HFF-Myc (cell line): ENCODE measurements at regions not wholly inside any gene's neighbourhood (a gene's known extent, or its start where the extent isn't known, plus 50 kb on each side); places are given as distances from the start of the nearest gene placed in this dataset.

Experiments
- DNase-seq: peaks from one replicate; pipeline ENCODE4 v3.0.0-alpha.2; 2011; ENCODE audit warnings: low read depth; ENCODE audit errors: extremely low read depth
- H3K4me3 ChIP-seq: replicated peaks from 2 replicates; pipeline ENCODE4 v1.5.1; 2011; ENCODE audit warnings: low read depth, mild to moderate bottlenecking, control low read depth, low read length
- CTCF ChIP-seq: IDR thresholded peaks from 2 replicates; pipeline ENCODE4 v1.5.1; 2012; ENCODE audit warnings: mild to moderate bottlenecking, low read depth, low read length, control low read depth; ENCODE audit errors: missing control alignments

GRCh38 chrY:14292382-14292781, 231.9 kb upstream of the NLGN4Y start:
- DNase-seq = no peak
- no peak for TF ChIP-seq CTCF
- no peak overlapping the region for H3K4me3 ChIP-seq

- H3K4me3 ChIP-seq = no peak overlapping the region
- DNase-seq = no peak
- TF ChIP-seq CTCF = no peak
Observed at GRCh38 chrY:14300775-14301174, 223.6 kb upstream of the NLGN4Y start.

- no peak for DNase-seq
- H3K4me3 ChIP-seq = no peak overlapping the region
- no peak for TF ChIP-seq CTCF
Observed at GRCh38 chrY:14301552-14301951, 222.8 kb upstream of the NLGN4Y start.

- peak; percentile 38 for DNase-seq
- H3K4me3 ChIP-seq = no peak overlapping the region
- TF ChIP-seq CTCF = no peak
Observed at GRCh38 chrY:14328677-14329345, 195.5 kb upstream of the NLGN4Y start.

- TF ChIP-seq CTCF = no peak
- no peak overlapping the region for H3K4me3 ChIP-seq
- DNase-seq = no peak
Observed at GRCh38 chrY:14330362-14330761, 194.0 kb upstream of the NLGN4Y start.

GRCh38 chrY:14339524-14339923, 184.8 kb upstream of the NLGN4Y start:
- H3K4me3 ChIP-seq = no peak overlapping the region
- DNase-seq = no peak
- TF ChIP-seq CTCF = no peak

GRCh38 chrY:14340459-14341143, 183.7 kb upstream of the NLGN4Y start:
- H3K4me3 ChIP-seq = no peak overlapping the region
- DNase-seq = peak; percentile 12
- TF ChIP-seq CTCF = no peak
